T47D (cell line): ENCODE measurements at regions not wholly inside any gene's neighbourhood (a gene's known extent, or its start where the extent isn't known, plus 50 kb on each side); places are given as distances from the start of the nearest gene placed in this dataset.

ENCODE experiments used
- DNase-seq, 2 experiments: peaks; one replicate each; pipeline versions ENCODE4 v3.0.0 to v3.0.0-alpha.2; 2011 to 2012; ENCODE audit warnings: low read depth in 1 of 2, low spot score in 1 of 2
- JUND ChIP-seq: IDR thresholded peaks from 2 replicates; pipeline ENCODE4 v1.6.1; 2012; ENCODE audit warnings: low read depth
- in situ Hi-C: cut with HindIII; loops from 2 replicates; pipeline ENCODE4 v1.10.0; 2016; ENCODE audit warnings: low sequenced_read_pairs, low pct_unique_long_range_greater_than_20kb

DNA sequence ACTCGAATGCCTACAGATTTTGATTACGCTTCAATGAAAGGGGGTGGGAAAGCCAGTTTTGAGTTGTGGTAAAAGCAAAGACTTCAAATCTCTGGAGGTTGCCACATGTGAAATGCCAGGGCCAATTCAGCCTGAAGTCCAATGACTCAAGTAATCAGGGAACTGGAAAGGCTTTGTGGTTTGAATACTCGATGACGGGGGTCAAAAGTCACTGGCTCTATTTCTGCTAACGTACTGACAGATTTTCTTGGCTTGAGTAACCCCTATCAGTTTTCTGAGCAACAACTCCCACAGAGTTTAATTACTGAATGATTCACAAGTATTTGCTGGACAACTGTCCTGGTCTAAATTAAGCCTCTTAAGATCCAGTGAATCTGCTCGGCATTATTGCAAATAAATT, 152.2 kb downstream of the SIPA1L2 start:
- DNase-seq, result no peak
- in situ Hi-C loops, result no loop called here
- TF ChIP-seq JUND, result no peak

DNA sequence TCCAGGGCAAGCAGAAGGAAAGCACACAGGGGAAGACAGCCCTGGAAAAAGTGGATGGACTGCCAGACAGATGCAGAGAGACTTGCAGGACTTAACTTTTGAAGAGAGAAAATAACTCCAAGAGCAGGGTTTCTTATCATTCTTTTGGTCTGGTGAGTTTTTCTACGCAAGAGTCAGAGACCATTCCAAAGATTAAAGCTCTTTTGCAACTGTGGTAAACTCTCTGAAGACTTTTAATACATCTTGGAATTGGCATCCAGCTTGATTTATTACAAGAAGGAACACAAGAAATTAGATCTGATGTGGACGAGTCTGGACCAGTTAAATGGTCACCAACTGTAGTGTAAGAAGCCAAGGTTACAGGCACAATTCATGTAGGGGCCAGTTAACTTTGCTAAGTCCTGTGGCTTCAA, 153.4 kb downstream of the SIPA1L2 start:
- in situ Hi-C loops, result no loop called here
- no peak for TF ChIP-seq JUND
- DNase-seq, result no peak

DNA sequence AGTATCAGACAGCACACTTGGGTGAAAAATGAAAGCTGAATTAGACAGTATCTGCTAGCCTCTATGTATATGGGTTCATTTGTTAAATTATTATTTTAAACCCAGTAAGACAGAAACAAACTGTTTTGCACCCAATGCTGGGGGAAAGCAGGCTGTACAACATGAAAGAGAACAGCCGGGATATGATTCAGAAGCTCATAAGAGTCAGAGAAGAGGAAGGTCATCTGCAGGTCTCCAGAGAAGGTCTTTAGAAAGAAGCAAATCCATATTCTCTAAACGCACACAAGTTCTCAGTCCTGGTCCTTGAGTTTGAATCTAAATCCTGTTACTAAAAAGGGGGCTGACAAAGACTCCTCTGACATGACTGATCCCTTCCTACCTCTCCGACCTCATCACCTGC, 155.1 kb downstream of the SIPA1L2 start:
- DNase-seq, result no peak
- in situ Hi-C loops, result no loop called here
- TF ChIP-seq JUND, result no peak

DNA sequence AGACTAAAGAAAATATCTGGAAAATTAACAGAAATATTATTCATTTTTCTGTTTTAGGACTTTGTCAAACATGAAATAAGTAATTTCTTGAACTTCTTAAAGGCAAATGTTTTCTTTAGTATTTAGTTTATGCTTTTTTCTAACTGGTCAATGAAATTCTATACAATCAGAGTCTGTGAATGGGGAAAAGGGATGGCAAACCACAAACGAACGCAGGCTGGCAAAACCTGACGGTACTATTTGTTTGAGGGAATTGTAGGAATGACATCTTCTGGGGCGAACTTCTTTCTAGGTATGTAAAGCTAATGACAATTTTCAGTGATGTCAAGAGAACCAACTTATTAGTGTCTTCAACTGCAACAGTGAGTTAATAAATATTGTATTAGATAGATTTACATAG, 156.0 kb downstream of the SIPA1L2 start:
- DNase-seq, result no peak
- in situ Hi-C loops, result no loop called here
- no peak for TF ChIP-seq JUND

DNA sequence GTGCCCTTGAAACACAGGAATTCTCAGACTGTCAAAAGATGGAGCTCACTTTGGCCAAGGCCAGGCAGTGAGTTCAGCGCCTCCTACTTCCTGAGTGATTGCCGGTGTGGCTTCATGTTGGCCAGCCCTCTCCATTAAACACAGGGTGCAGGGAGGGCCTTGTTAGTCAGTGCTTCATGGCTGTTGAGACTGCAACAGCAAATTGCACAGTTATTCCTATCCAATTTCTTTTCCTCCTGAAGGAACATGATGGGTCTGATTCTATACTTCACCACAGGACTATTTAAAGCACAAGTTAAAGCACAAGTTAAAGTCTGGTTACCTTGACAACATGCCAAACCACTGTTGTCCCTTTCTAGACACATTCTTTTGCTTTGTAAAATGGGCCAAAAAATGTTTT, 156.6 kb downstream of the SIPA1L2 start:
- no peak for TF ChIP-seq JUND
- in situ Hi-C loops, result no loop called here
- DNase-seq, result no peak

DNA sequence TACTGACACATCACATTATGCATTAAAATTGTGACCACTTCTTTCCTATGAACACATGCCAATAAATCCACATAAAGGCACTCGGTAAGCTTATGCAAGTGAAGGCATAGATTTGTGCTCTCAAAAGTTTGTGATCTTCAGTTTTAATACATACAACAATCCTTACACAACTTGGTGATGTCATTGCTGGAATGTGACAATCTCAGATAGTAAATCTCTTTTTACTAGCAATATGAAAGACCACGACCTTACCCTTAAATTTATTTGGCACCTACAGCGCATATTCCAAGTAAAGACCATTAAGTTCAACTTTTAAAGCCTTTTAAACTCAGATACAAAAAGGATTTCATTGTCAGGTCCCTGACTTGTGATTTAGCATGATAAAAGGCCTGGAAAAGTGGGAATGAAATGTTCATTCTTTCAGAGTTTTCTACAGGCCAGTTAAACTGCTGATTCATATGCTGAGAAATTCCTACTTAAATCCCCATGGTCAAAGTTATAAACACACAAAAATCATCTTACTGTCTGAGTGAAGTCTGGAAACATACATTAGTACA, 157.4 kb downstream of the SIPA1L2 start:
- in situ Hi-C loops, result no loop called here
- no peak for DNase-seq
- no peak for TF ChIP-seq JUND

DNA sequence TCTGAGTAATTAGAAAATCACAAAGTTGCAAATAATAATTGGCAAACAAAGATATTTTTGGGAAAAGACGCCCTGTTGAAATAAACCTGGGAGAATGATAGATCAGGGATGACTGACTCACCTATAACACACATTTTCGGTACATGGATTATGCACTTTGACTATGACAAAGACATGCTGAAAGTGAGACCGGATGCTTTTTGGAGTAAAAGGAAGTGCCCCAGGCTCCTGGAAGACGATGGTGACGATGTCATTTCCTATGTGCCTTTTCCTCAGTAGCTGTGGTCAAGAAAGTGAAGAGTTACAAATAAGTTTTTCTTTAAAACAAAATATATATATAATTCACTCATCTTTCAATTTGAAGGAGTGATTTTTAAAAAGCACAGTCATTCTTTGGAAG, 158.7 kb downstream of the SIPA1L2 start:
- TF ChIP-seq JUND, result no peak
- no peak for DNase-seq
- in situ Hi-C loops, result no loop called here

DNA sequence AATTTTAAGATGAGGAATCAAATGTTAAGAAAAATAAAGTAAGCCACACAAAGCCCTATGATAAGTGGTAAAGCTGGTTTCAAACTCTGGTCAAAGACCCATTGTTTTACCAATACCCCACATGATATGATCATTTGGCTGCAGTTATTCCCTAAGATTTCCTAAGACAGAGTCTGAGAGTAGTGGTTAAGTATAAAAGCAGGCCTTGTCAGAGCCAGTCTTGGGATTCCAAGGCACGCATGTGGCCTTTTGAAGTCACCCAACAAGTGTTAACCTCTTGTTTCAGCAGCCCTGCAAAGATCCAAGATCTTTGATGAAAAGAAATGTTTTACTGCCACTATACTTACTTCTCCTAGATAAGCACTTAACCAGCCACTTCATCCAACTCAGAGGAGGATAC, 159.2 kb downstream of the SIPA1L2 start:
- in situ Hi-C loops, result no loop called here
- TF ChIP-seq JUND, result no peak
- DNase-seq, result no peak

DNA sequence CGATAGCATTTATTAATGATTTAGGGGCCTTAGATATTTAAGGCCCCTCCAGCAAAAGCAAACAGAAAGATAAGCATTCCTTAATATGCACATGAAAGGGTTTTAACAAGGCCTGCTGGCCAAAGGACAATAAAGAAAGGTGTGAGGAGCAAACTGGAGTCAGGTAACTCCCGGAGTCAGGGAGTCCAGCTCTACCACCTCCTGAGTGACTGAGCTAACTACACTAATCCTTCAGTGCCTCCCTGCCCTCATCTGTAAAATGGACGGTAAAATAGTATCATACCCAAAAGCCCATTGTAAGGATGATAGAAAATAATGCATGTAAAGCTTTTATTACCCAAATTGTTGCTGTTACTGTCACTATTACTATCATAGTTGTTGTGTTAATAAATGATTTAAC, 161.7 kb downstream of the SIPA1L2 start:
- DNase-seq, result no peak
- in situ Hi-C loops, result no loop called here
- TF ChIP-seq JUND, result no peak

DNA sequence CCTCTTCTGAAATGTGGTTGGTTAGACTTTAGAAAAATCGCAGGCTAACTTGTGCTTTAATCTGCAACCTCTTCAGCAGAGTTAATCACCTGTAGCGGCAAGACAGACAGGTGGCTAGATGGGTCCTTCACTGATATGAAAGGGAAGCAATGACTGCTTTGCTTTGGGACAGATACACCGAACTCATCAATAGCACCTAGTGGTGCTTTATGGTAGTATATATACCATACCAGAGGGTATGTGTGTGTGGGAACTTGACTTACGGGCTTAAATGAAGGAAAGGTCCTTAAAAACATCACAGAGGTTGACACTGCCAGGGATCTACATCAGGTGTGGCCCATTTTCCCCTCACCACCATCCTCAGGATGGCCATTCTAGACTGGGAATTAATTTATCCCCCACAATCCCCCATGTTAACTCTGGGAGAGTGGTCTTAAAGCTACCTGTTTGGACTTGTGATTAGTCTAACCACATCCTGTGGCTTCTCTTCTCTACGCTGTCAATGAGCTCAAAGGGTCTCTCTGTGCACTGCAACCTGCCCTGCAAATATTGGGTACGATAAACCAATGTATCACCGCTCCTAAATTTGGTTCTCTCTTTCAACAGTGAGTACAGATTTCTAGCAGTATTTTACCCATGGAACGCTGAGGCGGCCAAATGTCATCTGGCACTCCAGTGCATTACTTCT, 162.7 kb downstream of the SIPA1L2 start:
- in situ Hi-C loops, result no loop called here
- no peak for DNase-seq
- TF ChIP-seq JUND, result no peak

DNA sequence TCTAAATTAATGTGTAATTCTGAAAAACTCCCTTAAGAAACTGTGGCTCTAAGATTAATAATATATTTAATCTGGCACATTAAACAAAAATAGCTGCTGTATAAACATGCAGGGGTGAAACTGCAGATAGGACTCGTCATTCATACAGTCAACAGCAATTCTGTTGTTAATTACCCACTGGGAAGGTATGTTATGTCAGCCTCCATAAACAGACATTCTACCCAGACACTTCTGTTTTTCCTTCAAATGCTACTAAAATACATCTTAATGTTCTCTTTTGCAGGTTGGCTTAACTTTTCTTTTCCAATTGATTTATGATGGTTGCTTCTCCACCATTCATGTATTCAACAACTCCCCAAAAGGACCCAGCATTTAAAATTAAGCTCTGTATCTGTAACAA, 165.6 kb downstream of the SIPA1L2 start:
- in situ Hi-C loops, result no loop called here
- TF ChIP-seq JUND, result no peak
- no peak for DNase-seq

DNA sequence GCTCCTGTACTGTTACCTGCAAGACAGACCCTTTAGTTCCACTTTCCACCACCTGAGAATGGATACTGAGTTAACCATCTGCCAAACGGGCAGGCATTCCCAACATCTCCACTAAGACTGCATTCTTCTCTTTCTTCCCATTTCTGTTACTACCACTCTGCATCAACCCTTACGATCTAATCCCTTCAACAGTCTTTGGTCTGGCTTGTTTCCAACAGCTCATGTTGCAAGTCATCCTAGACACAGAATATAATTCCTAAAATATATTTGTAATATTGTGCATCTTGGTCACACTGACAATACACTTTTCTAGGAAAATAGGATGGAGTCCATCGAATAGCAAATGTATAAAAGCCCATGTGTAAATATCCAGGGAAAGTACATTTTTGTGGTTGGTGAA, 166.7 kb downstream of the SIPA1L2 start:
- no peak for TF ChIP-seq JUND
- in situ Hi-C loops, result no loop called here
- peak in 1 of 2 experiments; percentile 29 for DNase-seq

DNA sequence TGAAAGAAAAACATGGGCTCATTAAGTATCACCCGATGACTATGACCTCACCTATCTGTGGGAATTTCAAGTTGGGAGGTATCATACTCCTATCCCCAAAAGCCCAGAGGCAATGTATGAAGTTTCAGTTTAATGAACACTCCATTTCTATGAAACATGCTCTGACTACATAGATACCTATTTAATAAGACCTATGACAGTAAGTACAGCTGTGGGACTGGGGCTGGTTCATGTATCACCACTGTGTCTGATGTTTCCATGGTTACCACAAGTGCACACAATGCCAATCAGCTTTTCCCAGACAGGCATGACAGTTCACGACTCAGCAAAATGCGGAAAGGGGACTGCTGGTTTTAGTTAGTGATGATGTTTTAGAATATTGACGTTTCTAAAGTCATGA, 167.7 kb downstream of the SIPA1L2 start:
- in situ Hi-C loops, result no loop called here
- no peak for TF ChIP-seq JUND
- DNase-seq, result no peak

DNA sequence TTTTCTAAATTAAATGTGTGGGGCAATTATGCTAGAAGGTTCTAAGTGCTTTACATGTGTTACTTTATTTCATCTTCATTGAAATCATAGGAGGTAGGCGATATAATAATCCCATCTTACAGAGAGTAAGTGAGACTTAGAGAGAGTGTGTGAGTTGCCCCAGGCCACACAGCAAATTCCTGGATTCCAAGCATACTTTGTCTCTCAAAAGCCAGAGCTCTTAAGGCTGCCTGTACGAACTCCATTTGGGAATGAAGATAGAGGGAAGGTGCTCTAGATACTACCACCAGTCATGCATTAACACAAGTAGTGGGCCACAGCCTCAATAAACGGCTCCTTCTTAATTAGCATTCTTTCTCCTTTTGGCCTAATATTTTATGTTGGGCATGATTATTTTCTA, 170.1 kb downstream of the SIPA1L2 start:
- in situ Hi-C loops, result no loop called here
- peak; percentile 35 to 78 for DNase-seq

More for the DNA sequence above, 170.1 kb downstream of the SIPA1L2 start:
- no peak for TF ChIP-seq JUND
